Ramos (cell line): ENCODE measurements at regions not wholly inside any gene's neighbourhood (a gene's known extent, or its start where the extent isn't known, plus 50 kb on each side); places are given as distances from the start of the nearest gene placed in this dataset.

Source experiments
- in situ Hi-C: fragments of 300-500 bp; cut with MboI; formaldehyde crosslinking; loops from one replicate; pipeline ENCODE4 v1.14.3; 2022; ENCODE audit warnings: low sequenced_read_pairs; ENCODE audit not compliant: unreplicated experiment

DNA sequence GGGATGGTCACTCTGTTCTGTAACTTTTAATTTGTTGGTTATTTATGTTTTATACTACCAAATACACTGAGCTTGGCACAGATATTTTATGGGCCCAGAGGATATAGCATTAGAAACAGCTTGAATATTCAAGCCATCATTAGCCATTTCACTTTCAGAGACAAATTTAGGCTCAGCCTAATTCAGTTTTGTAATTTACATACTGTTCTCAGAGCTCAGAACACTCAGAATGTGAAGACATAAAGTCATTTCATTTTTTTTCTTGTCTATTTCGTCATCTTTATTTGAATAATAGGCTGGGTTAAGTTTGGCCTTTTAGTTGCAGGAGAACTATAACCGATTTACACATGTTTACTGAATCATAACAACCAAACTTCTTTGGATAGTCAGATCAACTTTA, 361.7 kb downstream of the SNAPC1 start:
- in situ Hi-C loops, result loop anchor here (10.0 kb wide), 2 partner anchors 239 to 669 kb away; no protein-coding TSS in a partner anchor

- in situ Hi-C loops, result loop anchor here (10.0 kb wide), 2 partner anchors 241 to 671 kb away; no protein-coding TSS in a partner anchor
Measured at GRCh38 chr14:62125793-62126192, 363.6 kb downstream of the SNAPC1 start.

- in situ Hi-C loops, result loop anchor here (10.0 kb wide), 2 partner anchors 242 to 672 kb away; no protein-coding TSS in a partner anchor
Measured at GRCh38 chr14:62126879-62127478, 364.8 kb downstream of the SNAPC1 start.

DNA sequence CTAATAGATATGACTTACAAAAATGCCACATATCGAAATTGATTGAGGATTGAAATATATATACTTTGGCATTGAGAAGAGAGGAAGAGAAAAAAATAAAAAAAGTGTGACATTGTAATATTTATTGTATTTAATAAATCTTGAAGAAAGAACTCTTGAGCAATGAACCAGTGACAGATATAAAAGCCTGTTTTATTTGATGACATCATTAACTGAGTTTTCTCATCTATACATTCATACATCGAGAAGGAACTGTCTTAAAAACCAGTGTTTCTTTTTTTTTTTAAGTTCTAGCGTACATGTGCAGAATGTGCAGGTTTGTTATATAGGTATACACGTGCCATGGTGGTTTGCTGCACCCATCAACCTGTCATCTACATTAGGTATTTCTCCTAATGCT, 368.2 kb downstream of the SNAPC1 start:
- in situ Hi-C loops, result no loop called here

- in situ Hi-C loops, result no loop called here
Measured at GRCh38 chr14:62133776-62134550, 371.7 kb downstream of the SNAPC1 start.

GRCh38 chr14:62138593-62138992, 376.4 kb downstream of the SNAPC1 start:
- in situ Hi-C loops, result no loop called here

DNA sequence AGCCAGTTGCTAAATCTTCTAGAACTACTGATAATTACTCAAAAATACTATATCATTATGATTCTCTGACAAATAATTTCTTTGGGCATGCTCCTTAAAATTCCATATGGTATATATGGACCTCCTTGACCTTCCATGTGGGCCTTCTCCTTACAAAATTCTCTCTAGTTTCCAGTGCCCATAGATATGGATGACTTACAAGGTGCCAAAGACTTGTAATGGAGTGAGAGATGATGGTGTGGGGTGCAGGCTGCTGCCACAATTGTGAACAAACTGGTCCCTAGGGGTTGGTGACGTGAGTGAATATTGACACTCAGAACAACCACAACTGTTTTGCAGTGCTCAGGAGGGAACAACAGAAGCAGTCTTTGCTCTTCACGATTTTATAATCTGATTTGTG, 378.9 kb downstream of the SNAPC1 start:
- in situ Hi-C loops, result no loop called here

DNA sequence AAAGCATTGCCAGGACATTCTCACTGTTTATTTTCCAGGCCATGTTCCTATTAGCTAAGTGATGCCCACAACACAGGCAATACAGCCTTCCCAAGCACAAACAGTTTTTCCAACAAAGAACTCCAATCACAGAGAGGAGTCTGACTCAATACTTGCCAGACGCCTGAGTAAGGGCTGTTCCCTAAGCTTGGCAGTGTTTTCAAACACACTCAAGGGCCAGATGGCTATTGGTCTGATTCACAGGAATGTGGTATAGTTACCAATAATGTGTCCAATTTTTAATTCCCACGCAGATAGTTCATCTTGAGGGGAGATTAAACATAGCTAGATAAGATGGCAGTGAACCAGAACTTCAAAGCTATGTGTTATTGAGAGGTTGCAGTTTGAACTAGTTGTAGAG, 381.0 kb downstream of the SNAPC1 start:
- in situ Hi-C loops, result no loop called here

- in situ Hi-C loops, result no loop called here
Measured at GRCh38 chr14:62144863-62145262, 382.6 kb downstream of the SNAPC1 start.

GRCh38 chr14:62146030-62146429, 383.8 kb downstream of the SNAPC1 start:
- in situ Hi-C loops, result no loop called here

DNA sequence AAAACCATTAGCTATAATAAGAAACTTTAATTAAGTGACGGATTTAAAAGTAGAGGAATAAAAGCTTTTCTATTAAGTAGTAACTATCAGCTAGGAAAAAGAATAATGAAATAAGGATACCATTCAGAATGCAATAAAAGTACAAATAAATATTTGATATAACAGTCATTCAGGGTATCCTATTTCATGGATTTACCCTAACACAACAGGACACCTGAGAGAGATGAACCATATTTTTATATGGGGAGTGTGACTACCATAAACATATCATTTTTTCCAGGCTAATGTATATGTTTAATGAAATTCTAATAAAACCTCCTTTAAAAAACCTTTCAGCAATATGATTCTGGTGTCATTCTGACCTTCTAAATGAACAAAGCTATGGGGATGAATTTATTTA, 393.8 kb downstream of the SNAPC1 start:
- in situ Hi-C loops, result no loop called here

GRCh38 chr14:62158779-62159178, 396.6 kb downstream of the SNAPC1 start:
- in situ Hi-C loops, result no loop called here

GRCh38 chr14:62159314-62159713, 397.1 kb downstream of the SNAPC1 start:
- in situ Hi-C loops, result no loop called here

DNA sequence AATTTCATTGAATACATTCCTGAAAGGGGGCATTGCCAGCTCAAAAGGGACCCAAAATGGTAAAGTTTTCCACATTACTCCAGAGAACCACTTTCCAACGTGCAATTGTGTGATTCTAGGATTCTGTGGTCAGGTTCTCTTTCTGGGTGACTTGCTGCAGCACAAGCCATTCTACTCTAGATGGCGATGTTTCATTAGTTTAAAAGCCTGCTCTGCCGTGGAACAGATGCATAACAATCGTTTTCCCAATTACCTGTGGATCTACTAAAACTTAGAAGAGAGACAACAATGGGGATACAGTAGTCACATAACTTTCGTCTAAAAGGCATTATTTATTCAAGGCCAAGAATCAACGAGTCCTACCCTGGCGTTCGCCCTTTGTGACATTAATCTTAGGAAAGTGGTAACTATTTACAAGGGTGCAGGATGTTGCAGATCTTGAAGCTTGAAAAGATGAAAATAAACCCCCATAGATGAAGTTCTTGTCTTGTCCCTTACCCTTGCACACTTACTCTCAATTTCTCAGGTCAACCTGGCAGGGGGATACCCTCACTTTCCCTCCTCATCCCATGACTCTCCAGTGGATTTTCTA, 400.9 kb downstream of the SNAPC1 start:
- in situ Hi-C loops, result no loop called here

- in situ Hi-C loops, result no loop called here
Measured at GRCh38 chr14:62168564-62169155, 406.4 kb downstream of the SNAPC1 start.

GRCh38 chr14:62179367-62180018, 417.3 kb downstream of the SNAPC1 start:
- in situ Hi-C loops, result loop anchor here (25.0 kb wide), 1 partner anchor 1108 kb away; no protein-coding TSS in a partner anchor

DNA sequence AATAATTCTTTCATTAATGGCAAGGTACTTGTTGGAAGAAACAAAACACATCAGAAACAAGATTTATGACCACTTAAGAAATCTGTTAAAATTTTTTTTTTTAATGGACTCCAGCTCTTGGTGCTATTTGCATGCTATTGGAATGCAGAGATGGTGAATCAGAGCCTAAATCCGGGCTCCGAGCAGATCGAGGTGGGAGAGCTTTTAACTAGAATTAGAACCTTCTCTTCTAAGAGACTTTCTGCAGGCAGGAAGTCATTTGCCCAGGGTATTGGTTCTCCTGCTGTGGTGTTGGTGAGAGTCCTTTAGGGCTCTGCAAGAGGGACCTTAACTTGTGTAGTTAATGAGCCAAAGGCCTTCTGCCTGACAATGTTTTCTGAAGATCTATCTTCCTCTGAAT, 419.4 kb downstream of the SNAPC1 start:
- in situ Hi-C loops, result loop anchor here (25.0 kb wide), 1 partner anchor 1106 kb away; no protein-coding TSS in a partner anchor

DNA sequence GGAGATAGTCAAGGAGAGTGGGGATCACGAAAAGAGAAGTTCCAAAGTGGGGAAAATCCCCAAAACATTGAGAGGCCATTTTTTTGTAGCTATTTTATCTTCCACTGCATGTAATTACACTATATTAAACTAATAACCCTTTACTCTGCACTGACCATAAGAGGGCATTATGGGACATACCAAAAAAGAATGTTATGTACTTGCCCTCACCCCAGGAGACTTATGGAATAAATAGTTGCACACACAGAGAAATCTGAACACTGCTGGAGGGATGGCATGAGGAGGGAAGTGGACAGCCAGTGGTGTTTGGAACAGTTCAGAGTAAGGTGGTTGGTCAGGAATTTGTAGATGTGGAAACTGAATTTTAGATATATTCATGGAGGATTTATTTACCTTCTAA, 422.9 kb downstream of the SNAPC1 start:
- in situ Hi-C loops, result loop anchor here (25.0 kb wide), 1 partner anchor 1102 kb away; no protein-coding TSS in a partner anchor

GRCh38 chr14:62187265-62187664, 425.0 kb downstream of the SNAPC1 start:
- in situ Hi-C loops, result loop anchor here (25.0 kb wide), 1 partner anchor 1100 kb away; no protein-coding TSS in a partner anchor

DNA sequence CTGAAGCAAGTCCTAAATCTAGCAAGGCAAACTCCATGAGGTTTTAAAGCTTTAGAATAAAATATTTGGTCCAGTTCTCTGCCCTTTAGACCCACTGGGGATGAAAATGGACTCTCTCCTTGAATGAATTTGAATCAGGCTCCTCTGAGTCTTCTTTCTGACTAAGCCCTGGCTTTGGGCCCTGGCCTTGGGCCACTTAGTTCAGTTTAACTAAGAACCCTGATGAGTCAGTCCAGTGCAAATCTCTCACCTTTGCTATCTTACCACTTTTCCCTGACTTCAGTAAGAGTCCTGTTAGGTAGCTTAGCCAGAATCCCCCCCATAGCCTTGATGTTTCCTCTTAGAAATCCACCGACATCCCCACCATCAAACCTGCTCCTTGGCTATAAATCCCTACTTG, 427.5 kb downstream of the SNAPC1 start:
- in situ Hi-C loops, result loop anchor here (25.0 kb wide), 1 partner anchor 1098 kb away; no protein-coding TSS in a partner anchor
